GM12878 (cell line): ENCODE measurements at regions not wholly inside any gene's neighbourhood (a gene's known extent, or its start where the extent isn't known, plus 50 kb on each side); places are given as distances from the start of the nearest gene placed in this dataset.

ENCODE experiments used
- ATAC-seq: fragments of 200-7000 bp; cut with Tn5 transposase; 3 replicates; pipeline ENCODE4 v1.9.1; 2020; ENCODE audit warnings: mild to moderate bottlenecking, moderate library complexity
- BruUV-seq: library from RNA; stranded (reverse); fragments of 400-500 nt; replicated peaks from 2 replicates; lab custom pipeline; 2021; lab: Mats Ljungman, UMichigan
- CTCF ChIA-PET: fragments of 300-600 bp; sonication (Branson Sonifier 250); formaldehyde crosslinking; extraction: SDS; loops from one replicate; lab custom pipeline; 2021; ENCODE audit warnings: inconsistent platforms; lab: Yijun Ruan, JAX
- POLR2A ChIA-PET: fragments of 350-600 bp; formaldehyde crosslinking; extraction: SDS; loops from one replicate; lab custom pipeline; 2021; ENCODE audit warnings: inconsistent platforms; lab: Charles Lee
- RAD21 ChIA-PET: fragments of 300-600 bp; sonication (Branson Sonifier 250); formaldehyde crosslinking; loops from one replicate; lab custom pipeline; 2023; ENCODE audit warnings: antibody characterized with exemption; ENCODE audit not compliant: unreplicated experiment; lab: Charles Lee
- SMC1A ChIA-PET: fragments of 300-600 bp; sonication (Branson Sonifier 250); formaldehyde crosslinking; loops from one replicate; lab custom pipeline; 2023; ENCODE audit not compliant: unreplicated experiment, uncharacterized antibody; lab: Charles Lee
- DNase-seq: peaks from one replicate; pipeline ENCODE4 v3.0.0-alpha.2; 2011; ENCODE audit warnings: low read depth, low spot score
- FAIRE-seq: peaks from 3 replicates; lab custom pipeline; 2011; peaks lifted over from hg19 to GRCh38; lab: Jason Lieb, UNC
- H2AFZ ChIP-seq: 2 replicates; pipeline ENCODE4 v1.6.0; 2011; ENCODE audit warnings: low read depth, low read length, control low read depth; ENCODE audit not compliant: control insufficient read depth
- H3K27ac ChIP-seq: 2 replicates; pipeline ENCODE4 v1.5.1; 2011; ENCODE audit warnings: control low read depth; ENCODE audit not compliant: control insufficient read depth, insufficient read depth
- H3K27me3 ChIP-seq, 2 experiments: replicated peaks in 1 of 2; 2 replicates each; pipeline versions ENCODE4 v1.6.0 to v1.6.1; 2011; ENCODE audit warnings: low read length in 1 of 2; ENCODE audit not compliant: control insufficient read depth in 2 of 2, insufficient read depth in 2 of 2
- H3K36me3 ChIP-seq, 2 experiments: 2 replicates each; pipeline ENCODE4 v1.5.1; 2011; ENCODE audit warnings: low read length in 1 of 2; ENCODE audit not compliant: control insufficient read depth in 2 of 2, insufficient read depth in 2 of 2
- H3K4me1 ChIP-seq: 2 replicates; pipeline ENCODE4 v1.6.1; 2011; ENCODE audit warnings: mild to moderate bottlenecking, low read length, moderate library complexity, mixed read lengths; ENCODE audit not compliant: control insufficient read depth, insufficient read depth
- H3K4me2 ChIP-seq: 2 replicates; pipeline ENCODE4 v1.6.0; 2011; ENCODE audit warnings: control low read depth; ENCODE audit not compliant: control insufficient read depth, insufficient read depth
- H3K4me3 ChIP-seq: fragments of 200-600 bp; sonication (generic); 2 replicates; pipeline ENCODE4 v1.5.1; 2016
- H3K79me2 ChIP-seq: 2 replicates; pipeline ENCODE4 v1.6.0; 2011; ENCODE audit warnings: low read length; ENCODE audit not compliant: control insufficient read depth, insufficient read depth
- H3K9ac ChIP-seq: 2 replicates; pipeline ENCODE4 v1.8.0; 2011; ENCODE audit warnings: low read length, control low read depth, mixed read lengths; ENCODE audit not compliant: control insufficient read depth, insufficient read depth
- H3K9me3 ChIP-seq: replicated peaks from 3 replicates; pipeline ENCODE4 v1.5.1; 2011; ENCODE audit warnings: mild to moderate bottlenecking, low read length; ENCODE audit not compliant: control insufficient read depth, insufficient read depth
- H4K20me1 ChIP-seq: 2 replicates; pipeline ENCODE4 v1.6.0; 2011; ENCODE audit not compliant: control insufficient read depth, insufficient read depth
- CHD1 ChIP-seq: IDR thresholded peaks from 2 replicates; pipeline ENCODE4 v1.6.1; 2012; ENCODE audit warnings: low read depth, low read length, improper control_type of control experiment
- E2F4 ChIP-seq: IDR thresholded peaks from 2 replicates; pipeline ENCODE4 v1.6.1; 2012; ENCODE audit warnings: low read depth, low read length, improper control_type of control experiment
- EZH2 ChIP-seq: IDR thresholded peaks from 2 replicates; pipeline ENCODE4 v1.6.1; 2012; ENCODE audit warnings: low read depth, mild to moderate bottlenecking, control low read depth, inconsistent platforms, low read length, borderline replicate concordance; ENCODE audit not compliant: control insufficient read depth
- PAX5 ChIP-seq: IDR thresholded peaks from 2 replicates; pipeline ENCODE4 v1.6.1; 2011; ENCODE audit warnings: low read depth, low read length, borderline replicate concordance
- POLR2AphosphoS2 ChIP-seq: IDR thresholded peaks from 2 replicates; pipeline ENCODE4 v1.6.1; 2011; ENCODE audit warnings: low read depth, mild to moderate bottlenecking, low read length, improper control_type of control experiment, moderate library complexity
- WGBS: methylation state at CpG from one replicate; pipeline ENCODE4 v1.1.6; 2016; ENCODE audit warnings: low lambda C conversion rate; ENCODE audit not compliant: insufficient replicate concordance, insufficient coverage; ENCODE audit errors: missing lambda C conversion rate; 5-methylcytosine and 5-hydroxymethylcytosine counted together
- in situ Hi-C: fragments of 300-500 bp; cut with MboI; formaldehyde crosslinking; loops from 9 replicates; pipeline ENCODE4 v1.14.3; 2018; ENCODE audit warnings: mixed read lengths
- intact Hi-C: fragments of 100-400 bp; cut with micrococcal nuclease; formaldehyde crosslinking; loops from one replicate; pipeline ENCODE4 v1.14.2; 2022; ENCODE audit not compliant: unreplicated experiment

DNA sequence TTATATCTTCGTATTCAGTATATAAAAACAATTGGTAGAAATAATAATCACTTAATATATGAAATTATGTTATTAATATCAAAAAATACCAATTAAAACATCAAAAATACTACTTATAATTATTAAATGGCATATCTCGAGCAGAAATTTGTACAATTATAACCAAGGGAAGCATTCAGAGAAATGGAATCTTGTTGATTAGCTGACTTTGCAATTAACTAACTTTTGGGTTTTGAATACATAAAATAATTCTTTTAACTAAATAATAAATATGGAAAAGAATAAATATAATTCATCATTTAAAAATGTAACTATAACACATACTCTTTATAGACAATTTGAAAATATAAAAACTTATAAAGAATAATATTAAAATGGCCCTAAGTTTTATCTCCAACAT lies 160.2 kb upstream of the LRRN1 start:
- BruUV-seq, result no TSS peak
- WGBS, result 0% methylated on average over 2 of the region's 2 CpGs
- no peak overlapping the region for H3K4me2 ChIP-seq
- in situ Hi-C loops (no loop called here), intact Hi-C loops (no loop called here)
- POLR2A ChIA-PET, result no interaction called here
- no peaks in the 10 kb centered on the region for H3K36me3 ChIP-seq
- no peaks in the 10 kb centered on the region for H3K27me3 ChIP-seq
- no peak overlapping the region for H3K27ac ChIP-seq
- no peak overlapping the region for H2AFZ ChIP-seq
- no peak for DNase-seq
- H3K79me2 ChIP-seq, result no peaks in the 10 kb centered on the region
- no peaks in the 10 kb centered on the region for H4K20me1 ChIP-seq
- no peak for FAIRE-seq
- RAD21 ChIA-PET, result no interaction called here
- no peaks in the 10 kb centered on the region for H3K9me3 ChIP-seq
- SMC1A ChIA-PET, result interaction anchor here (1.3 kb wide), 1 partner anchor 11 kb away, joined by 3 read pairs; no protein-coding TSS in a partner anchor
- CTCF ChIA-PET, result interaction anchor here (1.0 kb wide), 1 partner anchor 24 kb away, joined by 4 read pairs; no protein-coding TSS in a partner anchor
- no peak overlapping the region for H3K4me3 ChIP-seq
- no peak for ATAC-seq
- H3K4me1 ChIP-seq, result no peaks in the 10 kb centered on the region
- no peak for TF ChIP-seq PAX5
- no peak for TF ChIP-seq EZH2
- no peak for TF ChIP-seq POLR2AphosphoS2
- H3K9ac ChIP-seq, result no peak overlapping the region

- no peak overlapping the region for H3K27ac ChIP-seq
- H3K9ac ChIP-seq, result no peak overlapping the region
- no peaks in the 10 kb centered on the region for H3K27me3 ChIP-seq
- no peaks in the 10 kb centered on the region for H3K9me3 ChIP-seq
- no TSS peak for BruUV-seq
- no peak overlapping the region for H3K4me3 ChIP-seq
- H3K4me2 ChIP-seq, result no peak overlapping the region
- H3K36me3 ChIP-seq, result no peaks in the 10 kb centered on the region
- no peaks in the 10 kb centered on the region for H3K79me2 ChIP-seq
- no peaks in the 10 kb centered on the region for H4K20me1 ChIP-seq
- no peak for DNase-seq
- SMC1A ChIA-PET, result no interaction called here
- POLR2A ChIA-PET, result no interaction called here
- RAD21 ChIA-PET, result no interaction called here
- CTCF ChIA-PET, result no interaction called here
- in situ Hi-C loops, result no loop called here
- no peak for ATAC-seq
- intact Hi-C loops, result no loop called here
- TF ChIP-seq CHD1 (no peak), E2F4 (no peak)
- TF ChIP-seq, all 136 proteins: peak for 0
- no peak overlapping the region for H2AFZ ChIP-seq
- WGBS, result 32% methylated on average over 2 of the region's 2 CpGs
- FAIRE-seq, result no peak
- no peaks in the 10 kb centered on the region for H3K4me1 ChIP-seq
Observed at GRCh38 chr3:3636815-3637214, 162.4 kb upstream of the LRRN1 start.
